Urothelium cell line (cell line): ENCODE measurements at regions not wholly inside any gene's neighbourhood (a gene's known extent, or its start where the extent isn't known, plus 50 kb on each side); places are given as distances from the start of the nearest gene placed in this dataset.

Experiments
- DNase-seq: peaks from one replicate; pipeline ENCODE4 v3.0.0; 2011; ENCODE audit warnings: low spot score, mixed read lengths
- FAIRE-seq: peaks from 2 replicates; lab custom pipeline; 2011; peaks lifted over from hg19 to GRCh38; lab: Jason Lieb, UNC

DNA sequence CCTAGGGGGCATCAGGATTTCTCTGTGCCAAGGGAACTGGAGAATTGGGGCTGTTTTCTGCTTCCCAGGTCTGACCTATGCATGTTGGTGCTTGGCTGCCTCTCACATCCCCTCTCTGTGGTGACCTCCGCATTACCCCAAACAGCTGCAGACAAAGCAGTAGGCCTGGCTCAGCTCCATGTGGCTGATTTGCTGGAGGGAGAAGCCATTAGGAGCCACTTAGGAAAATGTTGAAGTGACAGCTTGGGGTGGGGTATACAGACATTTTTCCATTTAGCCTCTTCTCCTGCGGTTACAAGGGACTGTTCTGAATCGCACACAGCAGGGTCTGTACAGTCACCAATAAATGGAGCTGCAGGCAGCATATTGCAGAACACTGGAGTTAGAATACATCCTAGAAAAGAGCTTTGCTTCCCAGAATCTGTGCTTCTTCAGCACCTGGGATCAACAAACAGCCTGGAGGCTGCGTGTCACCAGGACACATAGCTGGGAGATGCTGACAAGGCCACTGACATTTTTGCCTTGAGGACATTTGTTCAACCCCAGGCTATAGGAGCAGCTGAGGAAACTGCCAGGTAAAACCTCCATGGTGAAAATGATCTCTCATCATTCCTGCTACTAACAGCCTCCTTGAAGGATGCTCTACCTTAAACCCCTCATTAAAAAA is 335.3 kb downstream of the DIRAS2 start:
- no peak for DNase-seq

DNA sequence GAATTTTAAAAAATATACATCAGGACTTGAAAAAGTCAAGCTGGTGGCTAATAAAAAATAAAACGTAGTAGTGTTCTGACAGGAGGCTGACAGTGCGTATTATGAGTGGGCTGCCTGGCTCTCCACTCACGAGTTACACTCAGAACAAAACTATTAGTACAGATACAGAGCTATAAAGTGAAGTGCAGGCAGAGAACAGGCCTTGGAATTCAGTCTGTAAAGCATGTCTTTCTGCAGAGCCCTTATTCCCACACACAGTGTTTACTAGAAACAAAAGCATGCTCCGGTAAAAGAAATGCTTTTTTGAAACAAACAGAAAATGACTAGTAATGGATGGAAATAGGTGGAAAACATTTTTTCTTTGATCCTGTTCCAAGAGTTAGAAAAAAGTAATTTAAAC is 334.7 kb downstream of the DIRAS2 start:
- FAIRE-seq = no peak
- no peak for DNase-seq

More for the DNA sequence above, 335.3 kb downstream of the DIRAS2 start:
- FAIRE-seq = no peak

DNA sequence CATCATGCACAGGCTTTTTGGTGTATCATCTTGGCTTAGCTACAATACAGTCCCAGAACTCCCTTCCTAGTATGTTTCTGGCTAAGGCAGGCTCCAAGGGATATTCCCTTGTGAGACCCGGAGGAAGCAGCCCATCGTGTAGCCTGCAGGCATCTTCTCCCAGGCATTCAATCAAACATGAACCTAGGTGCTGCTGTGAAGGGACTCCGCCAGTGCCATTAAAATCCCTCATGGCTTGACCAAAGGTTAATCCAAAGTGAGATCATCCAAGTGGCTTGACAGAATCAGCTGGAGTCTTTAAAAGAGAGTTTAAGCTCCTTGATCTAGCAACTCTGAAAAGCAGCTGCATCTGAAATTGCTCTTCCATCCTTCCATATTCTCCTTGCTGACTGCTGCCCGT is 333.9 kb downstream of the DIRAS2 start:
- DNase-seq (no peak), FAIRE-seq (no peak)

DNA sequence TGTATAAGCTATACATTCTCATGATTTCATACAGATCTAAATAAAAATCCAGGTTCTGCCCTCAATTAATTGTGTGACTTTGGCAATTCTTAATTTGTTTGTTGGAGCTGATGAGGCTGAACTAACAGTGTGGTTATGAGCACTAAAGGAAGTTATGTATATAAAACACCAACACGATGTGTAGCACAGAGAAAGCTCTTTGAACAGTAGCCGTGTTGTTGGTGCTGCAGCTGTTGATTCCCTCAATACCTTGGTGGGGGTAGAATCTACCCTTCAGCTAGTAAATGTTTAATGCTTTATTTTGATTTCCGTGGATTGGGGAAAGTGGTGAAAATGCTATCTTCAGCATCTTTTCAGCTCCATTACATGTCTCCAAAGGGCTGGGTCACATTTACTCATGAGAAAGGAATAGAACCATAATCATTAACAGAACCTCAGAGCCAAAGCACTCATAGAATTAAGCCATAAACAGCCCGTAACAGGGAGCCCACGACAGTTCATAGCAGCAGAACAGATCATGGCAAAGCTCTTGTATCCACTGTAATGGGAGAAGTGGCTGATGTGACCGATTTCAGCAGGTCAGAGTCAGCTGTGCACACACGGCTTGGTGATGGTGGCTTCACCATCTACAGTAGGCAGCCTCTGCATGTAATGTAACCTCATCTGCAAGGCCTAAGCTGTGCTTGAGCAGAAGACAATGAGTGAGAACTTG is 332.7 kb downstream of the DIRAS2 start:
- DNase-seq (no peak), FAIRE-seq (no peak)

DNA sequence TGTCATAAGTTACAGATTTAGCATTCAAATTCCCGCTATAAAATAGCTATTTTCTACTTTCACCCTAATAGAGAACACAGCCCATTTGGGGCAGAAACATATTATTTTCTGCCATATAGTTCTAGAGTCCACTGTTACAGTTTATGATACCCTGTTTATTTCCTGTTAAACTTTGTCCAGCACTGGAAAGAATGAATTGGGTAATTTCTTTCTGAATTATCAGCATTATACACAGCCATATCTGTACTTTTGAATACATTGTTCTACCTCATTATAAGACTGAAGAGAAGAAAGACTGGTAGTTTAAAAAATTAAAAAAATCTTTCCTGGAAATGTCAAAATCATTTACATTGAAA is 332.1 kb downstream of the DIRAS2 start:
- FAIRE-seq = no peak

DNA sequence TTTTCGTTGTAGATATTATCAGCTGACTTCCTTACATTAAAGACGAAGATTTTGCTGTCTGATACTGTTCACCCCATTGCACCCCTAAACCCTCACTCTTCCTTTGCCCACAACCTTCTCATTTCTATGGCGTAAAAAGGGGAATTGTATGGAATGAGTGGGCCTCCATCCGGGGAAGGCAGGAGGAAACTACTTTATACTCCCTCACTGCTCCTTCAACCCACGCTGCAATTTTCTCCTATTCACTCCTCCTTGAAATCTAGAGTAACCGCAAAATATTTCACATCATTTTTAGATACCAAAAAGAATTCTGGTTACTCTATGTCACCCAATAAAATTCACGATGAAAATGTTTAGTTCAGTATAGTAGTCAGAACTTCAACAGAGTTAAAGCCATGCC is 330.8 kb downstream of the DIRAS2 start:
- no peak for FAIRE-seq

More for the DNA sequence above, 332.1 kb downstream of the DIRAS2 start:
- no peak for DNase-seq

DNA sequence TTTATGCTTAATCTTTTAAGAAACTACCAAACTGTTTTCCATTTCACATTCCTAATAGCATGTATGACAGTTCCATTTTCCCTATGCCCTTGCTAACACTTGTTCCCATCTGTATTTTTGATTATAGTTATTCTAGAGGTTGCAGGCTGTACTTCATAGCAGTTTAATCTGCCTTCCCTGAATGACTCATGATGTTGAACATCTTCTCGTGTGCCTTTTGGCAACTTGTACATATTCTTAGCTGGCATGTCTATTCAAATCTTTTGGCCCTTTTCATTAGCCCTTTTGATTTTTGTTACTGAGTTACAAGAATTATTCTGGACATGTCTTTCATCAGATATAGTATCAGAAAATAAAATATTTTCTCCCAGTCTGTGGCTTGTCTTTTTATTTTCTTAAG is 320.3 kb downstream of the DIRAS2 start:
- DNase-seq (no peak), FAIRE-seq (no peak)

More for the DNA sequence above, 330.8 kb downstream of the DIRAS2 start:
- no peak for DNase-seq

DNA sequence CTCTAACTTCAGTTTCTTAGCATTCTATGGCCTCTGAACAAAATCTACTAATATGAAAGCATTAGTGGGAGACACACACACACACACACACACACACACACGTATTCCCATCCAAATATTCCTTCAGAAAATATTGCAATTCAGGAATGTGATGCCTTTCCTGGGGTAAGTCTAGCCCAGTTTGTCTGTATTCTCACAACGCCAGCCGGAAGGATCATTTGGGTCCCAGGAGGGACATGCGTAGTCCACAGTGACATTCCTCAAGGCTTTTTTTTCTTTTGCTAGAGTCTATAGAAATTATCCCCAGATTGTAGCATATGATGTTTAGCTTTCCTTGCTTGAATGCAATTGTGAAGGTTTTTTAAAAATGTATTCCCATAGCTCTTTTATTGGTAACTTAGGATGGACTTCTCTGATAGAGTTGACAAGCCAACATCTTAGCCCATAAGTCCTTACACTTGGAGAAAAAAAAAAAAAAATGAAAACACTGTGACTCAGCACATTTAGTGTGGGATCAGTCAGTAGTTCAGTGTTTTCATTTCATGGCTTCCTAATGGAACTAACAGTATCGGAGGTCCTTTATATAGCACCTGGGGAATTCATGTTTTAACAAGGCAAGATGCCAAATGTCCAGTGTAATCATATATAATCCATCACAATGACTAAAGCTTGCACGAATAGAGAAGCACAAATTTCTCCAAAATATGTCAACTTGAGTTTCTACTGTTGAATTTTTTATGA is 316.5 kb downstream of the DIRAS2 start:
- FAIRE-seq (no peak), DNase-seq (no peak)

DNA sequence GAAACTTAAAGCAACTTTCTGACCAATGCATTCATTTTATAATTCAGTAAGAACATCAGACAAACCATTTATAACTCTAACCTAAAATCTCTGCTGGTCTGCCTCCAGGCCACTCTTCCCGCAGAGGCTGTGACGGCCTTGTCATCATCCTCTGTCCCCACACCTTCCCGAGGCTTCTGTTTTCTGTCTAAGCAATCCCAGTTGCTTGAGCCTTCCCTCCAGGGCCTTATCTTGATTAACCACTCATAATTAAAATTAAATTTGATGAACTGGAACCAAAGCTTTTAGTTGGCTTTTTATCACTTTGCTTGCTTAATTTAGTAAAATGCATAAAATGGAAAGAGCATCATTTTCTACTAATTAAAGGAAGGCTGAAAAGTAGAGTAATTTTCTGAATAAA is 312.4 kb downstream of the DIRAS2 start:
- no peak for DNase-seq
- no peak for FAIRE-seq

DNA sequence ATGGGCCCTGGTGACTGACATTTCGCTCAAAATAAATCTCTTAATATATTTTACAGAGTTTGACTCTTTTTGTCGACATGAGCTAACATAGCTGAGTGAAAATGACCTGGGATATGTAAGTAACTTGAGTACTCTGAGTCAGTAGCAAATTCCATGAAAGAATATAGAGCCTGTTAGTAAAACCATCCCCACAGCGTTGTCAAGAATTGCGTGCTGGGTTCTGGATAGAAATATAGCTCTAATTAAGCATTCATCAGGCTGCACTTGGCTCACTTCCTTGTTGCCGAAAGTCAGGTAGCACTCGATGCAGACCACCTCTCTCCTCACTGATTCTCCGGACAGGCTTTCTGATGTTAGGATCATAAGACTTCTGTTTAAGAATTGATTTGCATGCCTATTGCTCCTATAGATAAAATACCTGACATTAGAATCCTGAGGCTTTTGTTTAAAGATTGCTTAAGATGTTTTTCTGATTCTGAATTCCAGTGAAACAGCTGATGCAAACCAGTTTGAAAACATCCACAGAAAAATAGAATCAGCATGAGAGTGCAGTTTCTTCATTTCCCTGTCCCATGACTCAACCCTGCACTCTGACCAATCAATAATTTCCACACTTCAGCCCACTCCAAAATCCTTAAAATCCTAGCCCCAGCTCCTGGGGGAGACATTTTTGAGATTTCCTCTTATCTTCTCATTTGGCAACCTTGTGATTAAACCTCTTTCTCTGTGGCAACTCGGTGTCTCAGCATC is 310.6 kb downstream of the DIRAS2 start:
- FAIRE-seq (no peak), DNase-seq (no peak)

DNA sequence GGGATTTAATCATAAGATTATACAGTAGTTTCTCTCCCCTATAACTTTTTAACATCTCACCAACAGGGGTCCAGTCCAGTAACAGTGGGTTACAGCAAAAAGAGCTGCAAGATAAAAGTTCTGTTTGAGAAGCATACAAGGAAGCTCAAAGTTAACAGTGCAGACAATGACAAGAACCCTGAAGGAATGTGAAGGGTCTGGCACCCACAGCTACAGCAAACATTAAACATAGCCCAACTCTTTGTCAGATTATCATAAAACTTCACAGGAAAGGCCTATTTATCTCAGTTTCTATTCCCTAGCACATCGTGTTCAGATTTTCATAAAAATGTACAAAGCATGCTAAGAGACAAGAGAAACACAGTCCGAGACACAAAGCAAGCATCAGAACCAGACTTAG is 309.4 kb downstream of the DIRAS2 start:
- no peak for FAIRE-seq
- DNase-seq = no peak

DNA sequence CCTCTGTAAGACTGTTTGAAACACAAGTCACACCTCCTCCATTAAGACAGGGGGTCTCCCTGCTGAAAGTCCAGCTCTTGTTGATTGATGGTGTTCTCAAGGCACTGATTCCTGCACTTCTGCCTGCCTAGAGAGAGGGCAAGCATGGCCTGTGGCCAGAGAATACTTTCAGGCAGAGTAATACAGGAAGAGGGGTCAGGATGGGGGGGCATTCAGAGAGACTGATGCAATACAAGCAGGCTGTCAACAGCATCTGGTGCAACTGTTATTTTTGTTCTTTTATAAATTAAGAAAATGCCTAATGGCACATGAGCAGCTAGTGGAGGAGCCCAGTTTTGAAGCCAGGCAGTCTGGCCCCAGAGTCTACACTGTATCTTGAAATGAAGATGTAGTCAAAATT is 302.2 kb downstream of the DIRAS2 start:
- FAIRE-seq = no peak
- DNase-seq = peak; percentile 38

DNA sequence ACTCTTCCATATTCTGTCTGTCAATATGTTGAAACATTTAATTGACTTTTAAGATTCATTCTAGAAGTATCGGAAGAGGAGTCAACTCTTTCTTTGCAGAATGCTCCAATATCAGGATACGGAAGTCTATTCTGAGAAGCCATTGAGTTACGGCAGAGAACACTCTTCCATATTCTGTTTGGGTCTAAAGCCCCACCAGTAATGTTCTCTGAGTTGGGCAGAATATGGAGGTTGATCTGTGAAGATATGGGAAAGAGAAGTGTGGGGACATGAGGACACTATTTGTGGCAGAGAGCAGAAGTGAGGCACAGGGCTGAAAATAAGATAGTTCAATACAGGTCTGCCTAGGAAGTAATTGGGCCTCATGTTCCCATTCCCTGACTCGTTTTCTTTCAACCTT is 300.0 kb downstream of the DIRAS2 start:
- FAIRE-seq = no peak

DNA sequence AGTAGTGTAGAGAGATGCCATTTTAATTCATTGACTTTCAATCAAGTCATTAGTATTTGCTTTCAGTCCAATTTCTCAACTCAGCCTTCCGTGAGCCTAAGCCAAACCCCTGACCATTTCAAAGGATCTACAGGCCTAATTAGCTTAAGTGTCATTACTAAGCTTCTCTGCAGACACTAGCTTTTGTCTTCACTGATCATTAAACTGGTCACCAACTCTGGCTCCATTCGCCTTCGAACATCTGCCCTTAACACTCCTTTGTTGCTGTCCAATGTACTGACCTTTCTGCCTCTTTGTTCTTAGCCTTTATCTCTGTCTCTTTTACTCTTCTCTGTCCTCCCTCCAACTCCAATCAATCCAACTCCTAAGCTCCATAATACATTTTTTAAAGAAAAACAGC is 299.3 kb downstream of the DIRAS2 start:
- no peak for FAIRE-seq
- peak; percentile 33 for DNase-seq

More for the DNA sequence above, 300.0 kb downstream of the DIRAS2 start:
- no peak for DNase-seq

DNA sequence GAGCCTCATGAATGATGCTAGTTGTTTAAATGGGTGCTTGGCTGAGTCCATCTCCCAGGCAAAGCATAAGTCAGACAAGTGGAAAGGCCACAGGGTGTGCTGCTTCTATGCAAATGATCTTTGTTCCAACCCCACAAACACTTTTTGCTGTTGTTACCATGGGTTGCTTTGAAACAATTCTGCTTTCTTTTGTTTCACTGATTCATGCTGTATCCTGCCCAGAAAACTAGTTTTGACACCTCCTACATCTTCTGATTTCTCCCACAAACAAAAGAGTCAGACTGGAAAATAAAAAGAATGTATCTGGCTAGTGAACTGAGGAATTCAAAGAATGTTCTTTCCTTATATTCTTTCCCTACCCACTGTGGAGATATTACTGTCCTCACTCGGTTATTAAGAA is 298.6 kb downstream of the DIRAS2 start:
- FAIRE-seq = no peak

DNA sequence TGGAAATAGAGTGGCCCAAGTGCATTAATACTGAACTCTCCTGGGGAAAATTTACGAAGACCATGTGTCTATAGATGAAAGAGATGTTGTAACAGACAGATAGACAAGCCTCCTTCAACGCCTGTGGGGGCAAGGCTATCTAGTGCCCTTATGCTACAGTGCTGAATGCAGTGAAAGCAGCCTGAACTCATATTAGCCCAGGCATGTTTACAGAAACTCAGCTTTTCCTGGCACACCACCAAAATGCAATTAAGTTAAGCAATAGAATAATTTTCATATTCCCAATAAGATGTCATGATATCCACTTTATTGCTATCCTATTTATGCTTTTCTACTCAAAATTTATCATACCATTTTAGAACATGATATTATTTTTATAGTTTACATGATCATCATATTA is 277.0 kb downstream of the DIRAS2 start:
- DNase-seq (no peak), FAIRE-seq (no peak)

More for the DNA sequence above, 298.6 kb downstream of the DIRAS2 start:
- DNase-seq = peak; percentile 20

DNA sequence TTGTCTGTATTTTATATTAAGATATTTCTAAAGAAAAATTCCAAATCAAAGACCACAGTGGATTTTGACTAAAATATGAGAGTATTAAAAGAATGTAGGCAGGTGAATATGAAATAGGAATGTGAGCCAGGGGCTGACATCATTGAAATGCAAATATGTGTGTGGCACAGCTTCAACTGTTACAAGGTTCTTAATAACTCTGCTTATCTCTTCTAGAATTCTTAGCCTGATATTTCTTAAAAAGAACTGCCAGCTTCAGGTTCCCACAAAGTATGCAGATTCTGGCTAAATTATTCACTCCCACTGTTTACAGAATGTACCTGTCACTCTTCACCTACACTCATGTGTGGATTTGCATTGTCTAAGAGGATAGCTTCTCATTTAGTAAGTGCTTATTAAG is 274.4 kb downstream of the DIRAS2 start:
- DNase-seq = no peak
- no peak for FAIRE-seq

DNA sequence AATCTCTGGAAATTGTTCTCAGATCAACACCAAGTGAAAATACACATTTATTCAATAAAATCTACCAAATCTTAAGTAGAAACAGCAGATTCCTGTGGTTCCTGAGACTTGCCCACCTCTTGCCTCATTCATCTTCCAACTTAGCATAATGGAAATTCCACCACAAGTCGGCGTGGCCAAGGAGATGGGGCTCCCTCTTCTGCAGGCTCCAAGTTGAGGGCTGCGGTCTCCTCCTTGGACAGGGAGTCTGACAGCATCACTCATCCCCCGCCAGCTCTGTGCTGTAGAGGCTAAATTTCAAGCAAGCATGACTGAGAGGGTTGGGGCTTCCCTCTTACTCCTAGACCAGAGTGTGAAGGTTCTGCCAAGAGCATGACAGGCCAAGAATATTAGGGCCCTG is 273.7 kb downstream of the DIRAS2 start:
- no peak for DNase-seq
- FAIRE-seq = no peak

DNA sequence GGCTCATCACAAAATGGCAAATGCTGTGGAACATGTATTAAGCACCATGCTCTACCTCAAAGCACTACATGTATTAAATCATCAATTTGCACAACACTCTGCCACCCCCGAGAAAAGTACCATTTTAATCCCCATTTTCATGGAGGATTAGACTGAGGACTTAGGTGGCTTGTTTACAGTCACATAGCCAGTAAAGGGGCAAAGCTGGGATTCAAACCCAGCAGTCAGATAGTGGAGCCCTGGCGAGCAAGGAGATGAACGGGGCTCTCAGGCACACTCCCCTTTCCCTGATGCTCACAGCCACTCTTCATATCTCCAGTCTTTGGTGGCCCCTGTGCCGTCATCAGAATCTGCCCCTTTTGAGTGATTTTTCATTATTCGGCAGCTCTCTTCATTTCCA is 262.9 kb downstream of the DIRAS2 start:
- no peak for FAIRE-seq
- no peak for DNase-seq

DNA sequence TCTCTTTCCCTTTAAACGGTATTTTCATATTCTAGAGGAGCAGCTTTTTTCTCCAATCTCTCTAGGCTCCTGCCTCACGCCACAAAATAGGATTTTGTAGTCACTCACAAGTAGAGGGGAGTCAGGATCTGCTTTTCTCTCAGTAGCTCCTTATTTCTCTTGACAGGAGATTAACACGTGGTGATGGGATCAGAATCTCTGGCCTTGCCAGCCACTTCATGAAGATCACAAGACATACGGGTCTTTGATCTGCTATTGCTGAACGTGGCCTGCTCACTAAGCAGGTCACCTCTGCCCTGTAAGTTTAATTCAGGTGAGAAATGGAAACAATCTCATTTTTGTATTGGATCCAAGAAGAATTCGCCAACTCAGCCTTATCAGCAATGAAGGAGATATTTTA is 257.5 kb downstream of the DIRAS2 start:
- DNase-seq (no peak), FAIRE-seq (no peak)
